MM.1S (cell line): ENCODE measurements at regions not wholly inside any gene's neighbourhood (a gene's known extent, or its start where the extent isn't known, plus 50 kb on each side); places are given as distances from the start of the nearest gene placed in this dataset.

Experiments
- CTCF ChIP-seq: fragments of 300-600 bp; sonication (generic); IDR thresholded peaks from 2 replicates; pipeline ENCODE4 v1.5.1; 2016; ENCODE audit warnings: antibody characterized with exemption, low read length, mixed read lengths
- EZH2 ChIP-seq: fragments of 300-600 bp; sonication (generic); optimal IDR thresholded peaks from 2 replicates; pipeline ENCODE3; 2017; ENCODE audit warnings: low read depth, mild to moderate bottlenecking, antibody characterized with exemption, low read length, mixed read lengths

- TF ChIP-seq CTCF: no peak
- TF ChIP-seq EZH2: no peak
Observed at GRCh38 chr11:25163421-25163820, 666.6 kb downstream of the LUZP2 start.
